ENCODE measurements at regions not wholly inside any gene's neighbourhood (a gene's known extent, or its start where the extent isn't known, plus 50 kb on each side); places are given as distances from the start of the nearest gene placed in this dataset.

DNA sequence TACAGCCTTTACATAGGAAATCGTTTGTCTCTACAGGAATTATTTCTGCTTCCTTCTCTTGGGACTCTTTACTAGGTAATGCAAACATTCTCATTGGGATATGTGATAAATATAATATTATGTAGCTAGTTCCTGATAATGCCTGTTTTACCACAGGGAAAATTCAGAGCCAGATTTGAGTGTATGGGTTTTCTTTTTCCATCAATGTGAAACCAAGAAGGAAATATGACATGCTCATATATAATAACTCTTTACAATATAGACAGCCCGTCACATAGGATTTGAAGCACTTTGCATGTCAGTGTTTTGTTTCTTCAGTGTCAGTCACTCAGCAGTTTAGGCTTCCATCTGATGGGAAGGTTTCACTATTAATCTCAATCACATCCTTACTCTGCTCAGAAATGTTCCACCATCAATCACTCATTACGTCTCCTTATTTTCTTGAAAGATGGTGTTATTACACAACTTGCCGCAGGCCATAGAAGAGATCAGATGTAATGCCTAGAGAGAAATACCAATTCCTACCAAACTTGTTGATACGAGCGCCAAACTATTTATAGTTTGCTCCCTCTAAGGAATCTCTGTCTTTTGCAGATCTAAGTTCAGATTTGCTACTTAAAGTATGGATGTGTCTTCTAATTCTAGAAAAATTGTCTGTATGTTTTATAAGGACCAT, 314.8 kb downstream of the DIPK2A start:
- H4K5ac ChIP-seq (ENCODE audit: insufficient read length, low read depth, low read length): no peak overlapping the region
- no peak overlapping the region for H2AFZ ChIP-seq (ENCODE audit: low read length)
- Mint-ChIP-seq H3K9me3 (peaks cover 0 to 2% of the 10 kb centered on the region in 2 experiments; a peak in 1 of 5 replicates), H3K27me3 (ENCODE audit: low read depth) (no peaks in the 10 kb centered on the region), H3K36me3 (ENCODE audit: insufficient read depth in 1 of 3, low read depth in 3 of 3) (no peaks in the 10 kb centered on the region), H3K27ac (no peak overlapping the region), H3K4me3 (no peak overlapping the region), H3K4me1 (peaks cover 8% of the 10 kb centered on the region in 2 experiments)
- DNase-seq: no peak
- TF ChIP-seq, protein P1, sequence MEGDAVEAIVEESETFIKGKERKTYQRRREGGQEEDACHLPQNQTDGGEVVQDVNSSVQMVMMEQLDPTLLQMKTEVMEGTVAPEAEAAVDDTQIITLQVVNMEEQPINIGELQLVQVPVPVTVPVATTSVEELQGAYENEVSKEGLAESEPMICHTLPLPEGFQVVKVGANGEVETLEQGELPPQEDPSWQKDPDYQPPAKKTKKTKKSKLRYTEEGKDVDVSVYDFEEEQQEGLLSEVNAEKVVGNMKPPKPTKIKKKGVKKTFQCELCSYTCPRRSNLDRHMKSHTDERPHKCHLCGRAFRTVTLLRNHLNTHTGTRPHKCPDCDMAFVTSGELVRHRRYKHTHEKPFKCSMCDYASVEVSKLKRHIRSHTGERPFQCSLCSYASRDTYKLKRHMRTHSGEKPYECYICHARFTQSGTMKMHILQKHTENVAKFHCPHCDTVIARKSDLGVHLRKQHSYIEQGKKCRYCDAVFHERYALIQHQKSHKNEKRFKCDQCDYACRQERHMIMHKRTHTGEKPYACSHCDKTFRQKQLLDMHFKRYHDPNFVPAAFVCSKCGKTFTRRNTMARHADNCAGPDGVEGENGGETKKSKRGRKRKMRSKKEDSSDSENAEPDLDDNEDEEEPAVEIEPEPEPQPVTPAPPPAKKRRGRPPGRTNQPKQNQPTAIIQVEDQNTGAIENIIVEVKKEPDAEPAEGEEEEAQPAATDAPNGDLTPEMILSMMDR (conservative IDR thresholded peaks at IDR 0.05): no peak
- no peak overlapping the region for H3K56ac ChIP-seq (ENCODE audit: insufficient read length, low read depth, low read length)
- H4K91ac ChIP-seq (ENCODE audit: insufficient read length, low read depth, low read length): no peak overlapping the region
- no peak overlapping the region for H2BK5ac ChIP-seq (ENCODE audit: insufficient read length, low read length)
- H3K27me3 ChIP-seq (ENCODE audit: insufficient read depth, low read length): no peaks in the 10 kb centered on the region
- H3K14ac ChIP-seq (ENCODE audit: insufficient read depth, low read length): no peak overlapping the region
- H2BK20ac ChIP-seq (ENCODE audit: low read depth, low read length, poor library complexity, severe bottlenecking): no peak overlapping the region
- H3K4me1 ChIP-seq (ENCODE audit: insufficient read depth, low read length): no peaks in the 10 kb centered on the region
- no peaks in the 10 kb centered on the region for H3K23me2 ChIP-seq (ENCODE audit: insufficient read length, low read depth, low read length, poor library complexity, severe bottlenecking)
- H3K23ac ChIP-seq (ENCODE audit: insufficient read length, low read depth, low read length): no peak overlapping the region
- no peaks in the 10 kb centered on the region for H3K79me2 ChIP-seq (ENCODE audit: insufficient read depth, low read length)
- H4K8ac ChIP-seq (replicated peaks; ENCODE audit: insufficient read length, low read depth, low read length): no peak overlapping the region
- WGBS (ENCODE audit: extremely low coverage, insufficient read length, low lambda C conversion rate): no CpG with 5 or more reads among the region's 6 CpGs
- H2BK15ac ChIP-seq (ENCODE audit: low read depth, low read length): no peak overlapping the region
- no peaks in the 10 kb centered on the region for H4K20me1 ChIP-seq (ENCODE audit: control insufficient read depth, insufficient read depth, insufficient read length)
- H3K18ac ChIP-seq (ENCODE audit: insufficient read length, low read depth, low read length): no peak overlapping the region
- H3K27ac ChIP-seq (ENCODE audit: insufficient read length, low read depth, low read length): no peak overlapping the region
- no peak overlapping the region for H3K9ac ChIP-seq (ENCODE audit: extremely low read depth, insufficient read length, low read length)
- no peak overlapping the region for H3T11ph ChIP-seq (ENCODE audit: low read length)
- no peak overlapping the region for H2BK120ac ChIP-seq (ENCODE audit: low read depth, low read length, poor library complexity, severe bottlenecking)
- no peaks in the 10 kb centered on the region for H3K79me1 ChIP-seq (ENCODE audit: insufficient read depth, low read depth, low read length, poor library complexity, severe bottlenecking)
- no peaks in the 10 kb centered on the region for H3K9me3 ChIP-seq (ENCODE audit: control insufficient read depth, low read depth, low read length)
- H3K4me2 ChIP-seq (ENCODE audit: insufficient read depth, insufficient read length, low read length): no peak overlapping the region
- no peak overlapping the region for H2BK12ac ChIP-seq (ENCODE audit: insufficient read length, low read depth, low read length)
- H2AK5ac ChIP-seq (ENCODE audit: insufficient read length, low read length): no peak overlapping the region
- no peak overlapping the region for H3K4ac ChIP-seq (ENCODE audit: low read depth, low read length)

Measured in H9 (cell line).